HG02571 (cell line): ENCODE measurements at regions not wholly inside any gene's neighbourhood (a gene's known extent, or its start where the extent isn't known, plus 50 kb on each side); places are given as distances from the start of the nearest gene placed in this dataset.
"Not testable (repeated sequence)": the region's sequence is repeated elsewhere in the genome, so short reads cannot be mapped to it uniquely, and the experiment has no call there.

Source experiments
- ATAC-seq: cut with Tn5 transposase; IDR thresholded peaks from one replicate; pipeline ENCODE4 v1.9.1; 2021; ENCODE audit warnings: mild to moderate bottlenecking, moderate library complexity; ENCODE audit not compliant: unreplicated experiment

- ATAC-seq = no peak
These were observed 310.3 kb downstream of the THBS2 start for GRCh38 chr6:168943231-168943905.

DNA sequence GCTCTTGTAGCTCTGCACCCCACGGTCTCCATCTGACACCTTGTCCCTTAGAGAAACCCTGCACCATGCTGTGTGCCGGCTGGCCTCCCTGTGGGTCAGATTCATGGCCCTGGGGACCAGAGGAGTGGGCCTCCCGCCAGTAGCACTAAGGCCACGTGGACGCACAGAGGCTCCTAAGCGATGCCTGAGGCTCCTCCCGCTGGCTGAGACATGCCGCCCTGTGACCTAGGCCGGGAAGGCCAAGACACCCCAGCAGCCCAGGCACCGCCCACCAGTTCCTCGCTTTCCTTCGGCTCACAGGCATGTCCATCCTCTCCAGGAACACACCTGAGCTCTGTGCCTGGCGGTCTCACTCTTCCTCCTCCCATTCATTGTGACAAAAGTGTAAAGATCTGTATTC, 311.0 kb downstream of the THBS2 start:
- ATAC-seq = no peak

DNA sequence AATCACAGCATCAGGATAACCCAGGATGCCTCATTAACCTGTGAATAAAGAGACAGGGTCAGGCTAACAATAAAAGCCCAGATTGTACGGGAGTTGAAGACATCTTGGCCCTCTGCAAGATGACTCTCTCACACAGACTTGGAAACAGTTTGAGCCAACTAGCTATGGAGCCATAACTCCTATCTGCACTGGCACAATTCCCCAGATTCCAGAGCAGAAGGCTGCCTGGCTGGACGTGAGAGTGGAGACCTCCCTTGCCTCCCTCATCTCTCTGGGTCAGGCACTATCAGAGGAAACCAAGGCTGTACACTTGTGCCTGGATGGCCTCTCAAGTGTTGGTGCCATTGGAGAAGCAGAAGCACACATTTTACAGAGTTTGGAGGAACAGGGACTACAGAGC, 312.6 kb downstream of the THBS2 start:
- no peak for ATAC-seq

GRCh38 chr6:168939796-168940195, 313.9 kb downstream of the THBS2 start:
- ATAC-seq = no peak

- ATAC-seq = no peak
These were observed 314.6 kb downstream of the THBS2 start for GRCh38 chr6:168939041-168939440.

- ATAC-seq = no peak
These were observed 315.1 kb downstream of the THBS2 start for GRCh38 chr6:168938546-168938945.

- no peak for ATAC-seq
These were observed 316.6 kb downstream of the THBS2 start for GRCh38 chr6:168937054-168937453.

- no peak for ATAC-seq
These were observed 318.0 kb downstream of the THBS2 start for GRCh38 chr6:168935628-168936010.

- no peak for ATAC-seq
These were observed 318.7 kb downstream of the THBS2 start for GRCh38 chr6:168934660-168935627.

DNA sequence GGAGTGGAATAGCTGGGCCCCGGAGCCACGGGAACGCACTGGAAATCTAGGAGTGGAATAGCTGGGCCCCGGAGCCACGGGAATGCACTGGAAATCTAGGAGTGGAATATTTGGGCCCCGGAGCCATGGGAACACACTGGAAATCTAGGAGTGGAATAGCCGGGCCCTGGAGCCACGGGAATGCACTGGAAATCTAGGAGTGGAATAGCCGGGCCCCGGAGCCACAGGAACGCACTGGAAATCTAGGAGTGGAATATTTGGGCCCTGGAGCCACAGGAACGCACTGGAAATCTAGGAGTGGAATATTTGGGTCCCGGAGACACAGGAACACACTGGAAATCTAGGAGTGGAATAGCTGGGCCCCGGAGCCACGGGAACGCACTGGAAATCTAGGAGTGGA, 321.5 kb downstream of the THBS2 start:
- ATAC-seq = not testable (repeated sequence)

DNA sequence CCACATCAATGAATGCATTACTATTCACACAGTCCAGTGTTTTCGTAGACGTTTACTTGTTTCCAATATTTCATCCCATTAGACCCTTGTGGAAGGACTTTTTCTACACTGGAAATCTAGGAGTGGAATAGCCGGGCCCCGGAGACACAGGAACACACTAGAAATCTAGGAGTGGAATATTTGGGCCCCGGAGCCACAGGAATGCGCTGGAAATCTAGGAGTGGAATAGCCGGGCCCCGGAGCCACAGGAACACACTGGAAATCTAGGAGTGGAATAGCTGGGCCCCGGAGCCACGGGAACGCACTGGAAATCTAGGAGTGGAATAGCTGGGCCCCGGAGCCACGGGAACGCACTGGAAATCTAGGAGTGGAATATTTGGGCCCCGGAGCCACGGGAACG, 322.6 kb downstream of the THBS2 start:
- ATAC-seq = not testable (repeated sequence)

DNA sequence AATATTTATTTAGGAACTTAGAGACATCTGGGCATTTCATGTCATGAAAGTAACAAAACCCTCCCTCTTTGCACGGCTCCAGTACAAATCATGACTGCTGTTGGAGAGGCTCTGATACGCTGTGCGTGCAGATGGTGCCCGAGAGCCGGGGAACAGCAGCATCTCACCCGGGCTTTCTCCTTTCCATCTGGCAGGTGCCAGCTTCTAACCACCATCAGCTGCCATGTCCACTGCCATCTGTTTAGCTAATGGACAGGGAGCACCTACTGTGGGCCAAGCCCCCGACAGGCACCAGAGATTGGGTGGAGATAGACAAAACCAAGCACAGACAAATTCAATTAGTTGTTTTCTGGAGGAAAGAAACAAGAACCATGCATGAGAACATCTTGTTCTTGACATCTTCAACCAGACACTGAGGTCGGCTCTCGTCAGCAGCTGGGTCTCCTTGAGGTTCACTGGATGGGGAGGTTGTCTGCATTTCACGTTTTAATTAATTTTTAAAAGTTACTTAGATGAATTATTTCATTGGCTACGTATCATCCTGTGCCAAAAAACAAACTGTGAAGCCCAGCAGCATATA, 323.7 kb downstream of the THBS2 start:
- no peak for ATAC-seq

DNA sequence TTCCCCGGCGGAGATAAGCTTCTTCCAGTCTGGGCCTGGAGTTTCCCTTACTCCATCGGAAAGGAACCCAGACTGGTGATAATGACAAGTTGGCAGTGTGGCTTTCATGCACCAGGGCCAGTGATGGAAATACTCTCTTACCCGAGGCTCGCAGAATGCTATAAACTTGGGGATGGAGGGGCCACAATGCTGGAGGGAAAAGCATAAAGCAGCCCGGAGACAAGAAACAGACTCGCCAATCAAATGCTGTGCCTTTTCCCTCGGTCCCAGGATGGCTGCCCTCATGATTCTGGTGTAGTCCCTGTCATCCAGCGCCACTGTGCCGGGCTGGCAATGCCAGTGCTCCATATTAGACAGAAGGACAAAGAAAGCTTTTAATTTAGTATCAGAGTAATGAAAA, 325.6 kb downstream of the THBS2 start:
- ATAC-seq = no peak

GRCh38 chr6:168927026-168927425, 326.6 kb downstream of the THBS2 start:
- ATAC-seq = no peak

DNA sequence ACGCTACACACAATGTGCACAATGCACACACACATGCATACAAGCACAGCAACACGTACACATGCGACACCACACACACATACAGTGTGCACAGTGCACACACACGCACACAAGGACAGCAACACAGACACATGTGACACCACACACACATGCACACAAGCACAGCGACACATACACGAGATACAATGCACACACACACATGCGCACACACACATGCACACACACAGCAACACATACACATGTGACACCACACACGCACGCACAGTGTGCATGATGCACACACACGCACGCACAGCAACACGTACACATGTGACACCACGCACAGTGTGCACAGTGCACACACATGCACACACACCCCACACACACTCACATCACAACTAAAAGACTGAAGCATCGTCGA, 327.3 kb downstream of the THBS2 start:
- ATAC-seq = no peak

DNA sequence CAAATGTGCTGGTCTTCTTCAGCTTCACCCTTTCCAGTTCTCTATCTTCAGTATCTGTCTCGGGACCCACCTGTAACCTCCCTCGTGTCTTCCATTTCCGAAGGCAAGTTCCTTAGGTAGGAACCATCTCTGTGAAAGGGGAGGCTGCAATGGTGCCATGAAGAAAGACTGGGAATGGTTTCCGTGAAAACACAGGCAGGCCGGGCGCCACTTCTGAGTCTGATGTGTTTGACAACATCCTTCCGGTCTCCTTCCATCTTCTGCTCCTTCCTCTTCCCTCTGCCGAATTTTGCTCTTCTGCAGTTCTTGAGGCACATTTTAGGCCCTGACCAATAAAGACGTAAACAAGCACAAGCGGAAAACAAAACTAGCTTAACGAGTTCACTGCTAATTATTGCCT, 328.0 kb downstream of the THBS2 start:
- no peak for ATAC-seq

DNA sequence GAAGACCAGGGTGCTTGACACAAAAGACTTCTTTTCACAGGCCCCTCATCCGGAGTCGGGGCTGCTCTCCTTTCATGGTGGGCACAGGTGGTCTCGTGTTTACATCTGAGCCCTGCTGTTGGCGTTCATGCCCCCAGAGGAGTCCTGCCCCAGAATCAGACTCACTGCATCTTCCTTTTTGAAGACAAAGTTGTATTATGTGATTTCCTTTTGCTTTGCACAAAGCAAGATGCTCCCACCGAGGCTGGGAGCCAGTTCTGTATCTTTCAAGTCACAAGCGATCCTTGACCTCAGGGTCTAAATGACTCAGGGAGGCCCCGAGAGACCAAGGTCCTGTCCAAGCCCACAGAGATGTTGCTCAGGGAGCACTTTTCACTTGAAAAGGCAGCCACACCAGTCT, 330.5 kb downstream of the THBS2 start:
- ATAC-seq = no peak

- ATAC-seq = no peak
These were observed 331.2 kb downstream of the THBS2 start for GRCh38 chr6:168922436-168922835.

DNA sequence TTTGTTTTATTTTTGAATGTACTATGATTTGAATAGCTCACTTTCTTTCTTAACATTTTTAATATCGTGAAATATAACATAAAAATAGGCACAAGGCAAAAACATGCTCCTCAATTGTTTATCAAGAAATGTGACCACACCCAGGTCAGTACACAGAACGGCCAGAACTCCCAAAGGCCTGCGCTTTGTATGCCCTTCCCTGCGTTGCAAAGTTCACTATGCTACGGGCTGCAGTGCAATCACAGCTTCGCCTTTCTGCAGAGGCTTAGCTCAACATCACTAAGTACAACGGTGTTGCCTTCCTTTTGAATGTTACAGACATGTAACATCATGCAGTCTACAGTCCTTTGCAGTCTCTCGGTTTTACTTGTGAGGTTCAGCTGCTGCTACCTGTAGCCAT, 333.4 kb downstream of the THBS2 start:
- no peak for ATAC-seq

- ATAC-seq = no peak
These were observed 334.0 kb downstream of the THBS2 start for GRCh38 chr6:168919470-168920179.

DNA sequence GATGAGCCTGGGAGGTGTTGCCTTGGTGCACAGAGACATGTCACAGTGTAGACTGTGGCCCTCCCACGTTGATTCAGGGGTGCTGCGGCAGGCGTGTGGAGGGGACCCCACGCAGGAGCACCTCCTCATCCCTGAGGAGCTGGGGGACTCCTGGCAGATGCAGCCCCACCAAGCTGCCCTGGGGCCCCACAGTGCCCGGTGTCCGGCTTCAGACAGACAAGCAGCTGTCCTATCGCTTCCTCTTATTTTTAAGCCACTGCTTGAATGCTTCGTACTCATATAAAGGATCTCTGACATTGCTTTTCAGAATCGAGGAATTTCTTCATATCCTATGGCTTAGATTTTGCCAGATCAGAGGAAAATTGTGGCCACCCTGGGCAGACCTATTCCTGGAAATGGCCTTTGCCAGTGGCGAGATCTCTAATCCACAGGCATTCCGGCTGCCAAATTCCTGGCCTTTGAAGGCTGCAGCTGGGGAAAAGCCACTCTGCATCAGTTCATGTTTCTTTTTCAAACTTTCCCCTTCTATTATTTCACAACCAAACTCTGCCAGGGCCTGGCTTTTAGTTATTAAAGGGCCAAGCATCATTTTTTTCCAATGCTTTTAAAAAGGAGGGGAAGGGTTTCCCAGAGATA, 337.0 kb downstream of the THBS2 start:
- ATAC-seq = no peak
